ENCODE measurements at regions not wholly inside any gene's neighbourhood (a gene's known extent, or its start where the extent isn't known, plus 50 kb on each side); places are given as distances from the start of the nearest gene placed in this dataset.
A peak's percentile ranks its signal among the peaks of the same experiment; 100 is the strongest.
"Not testable (repeated sequence)": the region's sequence is repeated elsewhere in the genome, so short reads cannot be mapped to it uniquely, and the experiment has no call there.

DNA sequence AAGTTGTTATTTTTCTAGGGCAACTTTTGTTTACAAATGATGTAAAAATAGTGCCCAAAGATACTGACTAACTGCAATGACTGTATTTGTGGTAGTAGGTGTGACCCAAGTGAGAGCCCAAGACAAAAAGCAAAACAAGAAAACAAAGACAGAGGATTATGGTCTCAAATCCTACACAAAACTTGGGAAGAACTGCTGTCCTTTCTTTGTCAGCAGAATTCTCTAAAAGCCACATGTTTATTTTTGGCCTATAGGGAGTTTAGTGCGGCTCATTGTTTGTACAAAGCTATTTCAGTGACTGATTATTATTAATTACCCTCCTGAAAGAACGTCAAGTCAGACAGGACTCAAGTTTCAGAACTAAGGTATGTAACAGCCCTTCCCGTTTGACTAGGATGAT lies 509.2 kb upstream of the SLC35B3 start:
- DNase-seq: no peak

GRCh38 chr6:8943073-8943472 lies 507.7 kb upstream of the SLC35B3 start:
- no peak for DNase-seq

- DNase-seq: no peak
Measured at GRCh38 chr6:8941577-8941976, 506.2 kb upstream of the SLC35B3 start.

- DNase-seq: no peak
Measured at GRCh38 chr6:8940356-8940755, 505.0 kb upstream of the SLC35B3 start.

DNA sequence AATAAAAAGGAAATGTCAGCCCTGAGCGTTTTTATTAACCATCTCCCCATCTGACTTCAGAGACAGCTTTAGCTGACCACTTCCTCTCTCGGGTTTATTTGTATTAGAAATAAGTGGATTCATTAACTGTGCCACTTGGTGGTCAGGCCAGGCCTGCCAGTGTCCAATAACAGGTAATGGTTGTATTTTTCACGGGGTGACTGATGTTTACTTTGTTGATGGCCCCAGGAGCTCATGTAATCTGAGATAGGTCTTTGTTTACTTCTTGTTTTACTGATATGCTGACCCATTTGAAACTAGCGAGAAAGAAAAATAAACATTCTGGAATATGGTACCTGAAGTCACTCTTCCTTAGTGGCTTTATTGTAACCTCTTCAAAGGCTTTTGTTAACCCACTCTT lies 504.3 kb upstream of the SLC35B3 start:
- no peak for DNase-seq

DNA sequence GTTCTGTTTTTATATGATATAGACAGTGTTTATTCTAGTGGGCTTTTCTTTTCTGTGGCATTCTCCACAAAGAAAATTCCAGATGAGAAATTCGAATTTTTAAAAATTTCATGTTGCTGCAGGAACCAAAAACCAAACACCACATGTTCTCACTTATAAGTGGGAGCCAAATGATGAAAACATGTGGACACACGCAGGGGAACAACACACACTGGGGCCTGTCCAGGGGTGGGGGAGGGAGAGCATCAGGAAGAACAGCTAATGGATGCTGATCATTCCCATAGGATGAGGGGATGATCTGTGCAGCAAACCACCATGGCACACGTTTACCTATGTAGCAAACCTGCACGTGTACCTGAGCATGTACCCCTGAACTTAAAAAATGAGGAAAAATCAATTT lies 499.0 kb upstream of the SLC35B3 start:
- DNase-seq: no peak

- no peak for DNase-seq
Measured at GRCh38 chr6:8930009-8930408, 494.7 kb upstream of the SLC35B3 start.

- DNase-seq: not testable (repeated sequence)
Measured at GRCh38 chr6:8920244-8920643, 484.9 kb upstream of the SLC35B3 start.

DNA sequence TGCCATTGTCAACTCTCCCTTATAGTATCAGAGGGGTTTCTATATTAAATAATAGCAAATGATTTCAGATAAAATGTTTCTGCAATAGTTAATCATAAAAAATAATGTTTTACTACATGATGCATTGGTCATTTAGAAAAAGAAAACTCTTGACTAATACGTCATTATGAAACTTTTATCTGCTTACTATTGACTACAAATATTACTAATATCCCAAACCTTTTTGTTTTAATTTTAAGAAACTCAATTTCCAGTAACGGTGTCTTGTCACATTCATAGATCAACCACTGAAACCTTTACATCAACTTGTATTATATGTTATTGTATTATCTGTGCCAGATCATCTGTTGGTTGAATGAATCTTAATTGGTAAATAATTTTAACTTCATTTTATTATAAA lies 482.9 kb upstream of the SLC35B3 start:
- DNase-seq: no peak

DNA sequence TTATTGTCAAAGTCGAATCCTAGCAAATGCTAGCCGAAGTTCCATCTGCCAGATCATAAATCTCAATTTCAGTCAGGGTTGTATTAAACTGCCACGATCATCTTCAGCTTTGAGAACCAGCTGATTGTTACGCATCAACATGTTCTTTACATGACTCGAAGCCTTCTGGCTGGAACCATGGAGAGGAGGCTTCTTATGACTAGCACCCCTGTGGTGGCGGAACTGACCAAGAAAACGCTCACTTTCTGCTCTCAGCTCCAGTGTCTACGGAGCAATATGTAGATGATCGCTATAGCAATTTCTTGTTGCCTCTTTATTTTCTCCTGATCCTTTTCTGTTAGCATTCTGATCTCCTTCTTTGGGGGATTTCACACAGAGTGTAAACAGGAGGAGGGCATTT lies 479.4 kb upstream of the SLC35B3 start:
- DNase-seq: no peak

DNA sequence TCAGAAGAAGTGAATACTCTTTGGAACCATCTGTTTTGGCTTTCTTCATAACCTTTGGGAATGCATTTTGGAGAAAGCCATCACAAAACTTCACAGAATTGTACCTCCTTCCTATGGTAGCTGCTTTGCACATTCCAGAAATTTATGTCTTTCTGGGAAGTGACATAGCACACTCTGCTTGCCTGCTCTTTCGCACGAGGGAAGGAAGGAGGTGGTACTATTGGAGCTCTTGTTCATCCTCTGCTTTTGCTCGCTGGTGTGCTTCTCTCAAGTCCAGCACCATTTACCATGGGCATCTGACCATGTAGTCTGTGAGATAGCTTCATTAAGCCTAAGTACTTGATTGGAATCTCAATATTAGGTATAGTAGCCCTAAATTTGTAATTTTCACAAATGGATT lies 473.3 kb upstream of the SLC35B3 start:
- no peak for DNase-seq

GRCh38 chr6:8906699-8907098 lies 471.4 kb upstream of the SLC35B3 start:
- no peak for DNase-seq

DNA sequence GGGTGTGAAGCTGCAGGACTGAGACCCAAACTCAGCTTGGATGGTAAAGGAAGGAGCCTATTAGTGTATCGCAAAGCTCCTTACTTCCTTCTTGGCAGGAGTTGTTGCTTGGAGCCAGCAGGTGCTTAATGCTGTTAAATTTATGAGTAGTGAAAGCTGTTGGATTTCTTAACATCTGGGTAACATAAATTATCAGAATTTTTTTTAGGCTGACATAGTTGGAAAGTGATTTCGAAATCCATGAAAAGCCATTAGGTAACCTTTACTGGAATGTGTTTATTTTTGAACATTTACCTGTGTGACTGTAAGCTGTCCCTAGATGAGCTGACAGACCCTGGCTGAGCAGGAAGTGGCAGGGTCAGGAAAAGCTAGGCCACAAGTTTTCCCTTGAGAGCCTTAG lies 470.4 kb upstream of the SLC35B3 start:
- DNase-seq: no peak

- DNase-seq: peak in 1 of 2 experiments; percentile 29
Measured at GRCh38 chr6:8904754-8905153, 469.4 kb upstream of the SLC35B3 start.

- DNase-seq: no peak
Measured at GRCh38 chr6:8900056-8900455, 464.7 kb upstream of the SLC35B3 start.

DNA sequence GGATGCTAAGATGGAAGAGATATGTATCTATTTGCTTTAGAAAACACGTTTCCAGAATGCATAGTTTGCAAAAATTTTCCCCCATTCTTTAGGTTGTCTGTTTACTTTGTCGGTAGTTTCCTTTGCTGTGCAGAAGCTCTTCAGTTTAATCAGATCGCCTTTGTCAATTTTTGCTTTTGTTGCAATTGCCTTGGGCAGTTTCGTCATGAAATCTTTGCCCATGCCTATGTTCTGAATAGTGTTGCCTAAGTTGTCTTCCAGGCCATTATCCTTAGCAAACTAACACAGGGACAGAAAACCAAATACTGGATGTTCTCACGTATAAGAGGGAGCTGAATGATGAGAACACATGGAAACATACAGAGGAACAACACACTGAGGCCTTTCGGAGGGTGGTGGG lies 454.2 kb upstream of the SLC35B3 start:
- DNase-seq: no peak

DNA sequence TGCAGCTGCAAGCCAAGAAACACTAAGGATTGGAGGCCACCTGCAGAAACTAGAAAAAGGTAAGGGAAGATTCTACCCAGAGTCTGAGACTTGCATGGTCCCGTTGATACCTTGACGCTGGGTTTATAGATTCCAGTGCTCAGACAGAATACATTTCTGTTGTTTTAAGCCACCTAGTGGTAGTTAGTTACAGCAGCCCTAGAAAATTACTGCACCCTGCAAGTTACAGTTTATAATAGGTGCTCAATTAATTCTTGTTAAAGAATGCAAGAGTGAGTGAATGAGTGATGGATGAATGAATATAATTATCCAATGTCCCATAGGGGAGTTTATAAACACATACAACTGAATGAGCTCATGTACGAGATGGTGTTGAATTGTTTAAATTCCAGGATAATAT lies 453.1 kb upstream of the SLC35B3 start:
- peak in 1 of 2 experiments; percentile 2 for DNase-seq

DNA sequence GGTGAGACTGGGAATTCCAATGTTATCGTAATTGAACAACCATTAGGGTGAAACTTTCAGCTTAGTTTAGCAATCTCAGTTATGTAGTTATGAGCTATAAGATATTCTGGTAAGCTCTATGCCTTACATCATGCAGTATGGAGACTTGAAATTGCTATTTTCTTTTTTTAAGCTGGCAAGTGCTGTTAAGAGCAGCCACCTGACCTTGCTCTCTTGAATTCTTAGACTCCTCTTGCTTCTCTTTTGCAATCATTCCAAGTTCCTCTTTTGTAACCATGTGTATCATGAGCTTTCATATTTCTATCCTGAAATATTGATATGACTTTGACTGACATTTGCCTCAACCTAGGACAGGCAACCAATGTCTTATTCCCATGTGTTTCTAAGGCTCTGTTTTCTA lies 446.3 kb upstream of the SLC35B3 start:
- no peak for DNase-seq

GRCh38 chr6:8879334-8879733 lies 444.0 kb upstream of the SLC35B3 start:
- DNase-seq: no peak

GRCh38 chr6:8875986-8876385 lies 440.6 kb upstream of the SLC35B3 start:
- no peak for DNase-seq

- DNase-seq: no peak
Measured at GRCh38 chr6:8872589-8872988, 437.2 kb upstream of the SLC35B3 start.

DNA sequence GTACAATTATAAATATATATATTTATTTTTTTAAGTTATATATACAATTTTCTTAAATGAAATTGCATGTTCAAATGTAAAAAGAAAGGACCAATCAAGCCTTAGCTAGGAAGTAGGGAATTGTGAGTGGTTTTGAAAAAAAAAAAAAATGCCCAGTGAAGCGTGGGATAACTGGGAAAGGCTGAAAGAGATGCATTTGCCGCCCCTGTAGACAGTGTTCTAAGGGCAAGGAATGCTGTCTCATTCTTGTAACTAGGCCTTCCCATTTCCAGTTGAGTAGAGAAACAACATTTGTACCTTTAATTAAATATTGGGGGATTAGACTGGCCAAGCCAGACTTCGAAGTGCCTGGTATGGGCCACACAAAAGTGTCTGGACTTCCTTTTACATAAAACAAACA lies 430.1 kb upstream of the SLC35B3 start:
- no peak for DNase-seq

DNA sequence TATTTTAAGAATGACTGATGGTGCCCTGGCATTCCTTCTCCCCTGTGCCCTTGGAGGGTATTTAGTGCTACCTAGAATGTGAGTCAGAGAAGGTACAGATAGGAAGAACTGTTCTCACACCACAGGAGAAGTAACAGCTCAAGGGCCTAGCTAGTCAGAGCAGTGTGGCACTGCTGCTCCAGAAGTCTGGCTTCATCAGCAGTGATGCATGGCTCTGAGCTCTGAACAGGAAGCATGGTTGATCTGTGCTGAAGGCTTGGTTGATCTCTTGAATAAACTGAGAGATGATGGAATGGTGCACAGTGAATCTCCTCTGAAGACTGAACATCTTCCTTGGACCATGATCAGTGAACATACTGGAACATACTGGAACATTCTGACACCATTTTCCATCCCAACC lies 425.3 kb upstream of the SLC35B3 start:
- DNase-seq: no peak

GRCh38 chr6:8859501-8859900 lies 424.2 kb upstream of the SLC35B3 start:
- no peak for DNase-seq

DNA sequence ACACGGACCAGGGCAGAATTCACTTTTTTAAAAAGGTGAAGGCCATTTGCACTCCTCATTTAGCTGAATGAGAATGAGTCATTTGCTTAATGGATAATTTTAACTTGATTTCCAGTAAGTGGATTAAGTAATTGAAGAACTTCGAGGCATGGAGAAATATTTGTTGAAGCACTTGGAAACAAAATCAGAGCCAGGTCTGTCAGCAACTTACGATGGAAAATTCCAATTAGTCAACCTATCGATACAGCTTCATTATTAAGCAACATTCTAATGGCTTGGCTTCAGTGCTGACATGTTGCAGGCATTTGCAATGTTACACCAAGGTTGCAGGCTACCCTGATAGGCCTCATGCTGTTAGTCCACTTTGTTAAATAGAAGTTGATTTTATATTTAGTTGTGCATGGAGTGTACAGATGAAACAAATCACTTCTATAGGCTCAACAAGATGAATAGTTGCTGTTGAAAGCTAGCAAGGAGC lies 423.5 kb upstream of the SLC35B3 start:
- no peak for DNase-seq

DNA sequence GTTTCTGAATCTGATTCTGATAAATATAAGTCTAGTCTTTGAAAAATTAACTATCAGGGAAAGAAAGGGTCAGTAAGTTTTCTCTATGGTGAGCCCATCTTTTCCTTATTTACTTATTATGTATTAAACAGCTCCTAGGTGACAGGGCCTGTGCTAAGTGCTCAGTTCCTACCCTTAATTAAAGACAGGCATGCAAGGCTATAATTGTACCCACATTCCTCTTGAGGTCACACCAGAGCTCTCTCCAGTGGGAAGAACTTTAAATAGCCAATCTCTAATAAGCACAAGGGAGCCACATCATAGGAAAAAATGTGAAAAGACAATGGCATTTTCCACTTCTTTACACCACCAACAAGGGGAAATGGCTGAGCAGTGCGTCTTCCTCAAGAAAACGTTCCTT lies 421.8 kb upstream of the SLC35B3 start:
- DNase-seq: no peak
